ENCODE measurements at regions not wholly inside any gene's neighbourhood (a gene's known extent, or its start where the extent isn't known, plus 50 kb on each side); places are given as distances from the start of the nearest gene placed in this dataset.
"Not testable (repeated sequence)": the region's sequence is repeated elsewhere in the genome, so short reads cannot be mapped to it uniquely, and the experiment has no call there.

GRCh38 chr5:166695326-166695725 is 1596.1 kb upstream of the WWC1 start:
- H3K27ac Mint-ChIP-seq: no peak overlapping the region
- no peaks in the 10 kb centered on the region for H3K36me3 Mint-ChIP-seq
- H3K9me3 Mint-ChIP-seq: peaks cover 10% of the 10 kb centered on the region
- no peak overlapping the region for H3K4me3 Mint-ChIP-seq
- H3K4me1 Mint-ChIP-seq: no peaks in the 10 kb centered on the region
- H3K27me3 Mint-ChIP-seq: no peaks in the 10 kb centered on the region

- H3K27ac Mint-ChIP-seq: no peak overlapping the region
- no peaks in the 10 kb centered on the region for H3K27me3 Mint-ChIP-seq
- peaks cover 12% of the 10 kb centered on the region for H3K9me3 Mint-ChIP-seq
Measured at GRCh38 chr5:166708291-166708690, 1583.2 kb upstream of the WWC1 start.

GRCh38 chr5:166709691-166710090 is 1581.8 kb upstream of the WWC1 start:
- Mint-ChIP-seq H3K4me1 (no peaks in the 10 kb centered on the region), H3K27me3 (no peaks in the 10 kb centered on the region), H3K27ac (no peak overlapping the region), H3K9me3 (peaks cover 7% of the 10 kb centered on the region), H3K36me3 (peaks cover 2% of the 10 kb centered on the region), H3K4me3 (no peak overlapping the region)

More at GRCh38 chr5:166708291-166708690, 1583.2 kb upstream of the WWC1 start:
- H3K4me1 Mint-ChIP-seq: no peaks in the 10 kb centered on the region
- no peak overlapping the region for H3K4me3 Mint-ChIP-seq
- H3K36me3 Mint-ChIP-seq: peaks cover 2% of the 10 kb centered on the region

GRCh38 chr5:166710271-166710670 is 1581.2 kb upstream of the WWC1 start:
- Mint-ChIP-seq H3K4me1 (no peaks in the 10 kb centered on the region), H3K36me3 (peaks cover 2% of the 10 kb centered on the region), H3K4me3 (no peak overlapping the region)

GRCh38 chr5:166712447-166713185 is 1578.8 kb upstream of the WWC1 start:
- H3K27me3 Mint-ChIP-seq: no peaks in the 10 kb centered on the region
- H3K4me1 Mint-ChIP-seq: no peaks in the 10 kb centered on the region
- H3K27ac Mint-ChIP-seq: no peak overlapping the region
- no peaks in the 10 kb centered on the region for H3K36me3 Mint-ChIP-seq
- H3K9me3 Mint-ChIP-seq: no peaks in the 10 kb centered on the region
- H3K4me3 Mint-ChIP-seq: no peak overlapping the region

More at GRCh38 chr5:166710271-166710670, 1581.2 kb upstream of the WWC1 start:
- Mint-ChIP-seq H3K27ac (no peak overlapping the region), H3K9me3 (peaks cover 7% of the 10 kb centered on the region), H3K27me3 (no peaks in the 10 kb centered on the region)

- H3K4me3 Mint-ChIP-seq: no peak overlapping the region
- no peak overlapping the region for H3K27ac Mint-ChIP-seq
- H3K27me3 Mint-ChIP-seq: no peaks in the 10 kb centered on the region
- no peaks in the 10 kb centered on the region for H3K36me3 Mint-ChIP-seq
- H3K4me1 Mint-ChIP-seq: no peaks in the 10 kb centered on the region
- H3K9me3 Mint-ChIP-seq: no peaks in the 10 kb centered on the region
Measured at GRCh38 chr5:166713295-166713694, 1578.2 kb upstream of the WWC1 start.

GRCh38 chr5:166716856-166717492 is 1574.5 kb upstream of the WWC1 start:
- Mint-ChIP-seq H3K4me1 (no peaks in the 10 kb centered on the region), H3K27me3 (no peaks in the 10 kb centered on the region), H3K36me3 (no peaks in the 10 kb centered on the region), H3K9me3 (no peaks in the 10 kb centered on the region), H3K4me3 (no peak overlapping the region), H3K27ac (no peak overlapping the region)

- H3K9me3 Mint-ChIP-seq: no peaks in the 10 kb centered on the region
- no peaks in the 10 kb centered on the region for H3K27me3 Mint-ChIP-seq
- no peaks in the 10 kb centered on the region for H3K4me1 Mint-ChIP-seq
- no peak overlapping the region for H3K4me3 Mint-ChIP-seq
- H3K27ac Mint-ChIP-seq: no peak overlapping the region
- H3K36me3 Mint-ChIP-seq: no peaks in the 10 kb centered on the region
Measured at GRCh38 chr5:166719991-166720390, 1571.5 kb upstream of the WWC1 start.

GRCh38 chr5:166722939-166723338 is 1568.5 kb upstream of the WWC1 start:
- no peaks in the 10 kb centered on the region for H3K36me3 Mint-ChIP-seq
- no peak overlapping the region for H3K27ac Mint-ChIP-seq
- H3K27me3 Mint-ChIP-seq: no peaks in the 10 kb centered on the region
- no peaks in the 10 kb centered on the region for H3K9me3 Mint-ChIP-seq
- no peak overlapping the region for H3K4me3 Mint-ChIP-seq
- no peaks in the 10 kb centered on the region for H3K4me1 Mint-ChIP-seq

GRCh38 chr5:166724284-166724683 is 1567.2 kb upstream of the WWC1 start:
- Mint-ChIP-seq H3K27me3 (no peaks in the 10 kb centered on the region), H3K36me3 (no peaks in the 10 kb centered on the region), H3K9me3 (no peaks in the 10 kb centered on the region), H3K4me3 (no peak overlapping the region), H3K27ac (no peak overlapping the region), H3K4me1 (no peaks in the 10 kb centered on the region)

GRCh38 chr5:166725593-166725992 is 1565.9 kb upstream of the WWC1 start:
- no peak overlapping the region for H3K4me3 Mint-ChIP-seq
- H3K9me3 Mint-ChIP-seq: no peaks in the 10 kb centered on the region
- no peaks in the 10 kb centered on the region for H3K27me3 Mint-ChIP-seq
- no peaks in the 10 kb centered on the region for H3K4me1 Mint-ChIP-seq
- H3K27ac Mint-ChIP-seq: no peak overlapping the region
- no peaks in the 10 kb centered on the region for H3K36me3 Mint-ChIP-seq

- no peaks in the 10 kb centered on the region for H3K9me3 Mint-ChIP-seq
- H3K27me3 Mint-ChIP-seq: no peaks in the 10 kb centered on the region
- no peak overlapping the region for H3K4me3 Mint-ChIP-seq
- H3K36me3 Mint-ChIP-seq: no peaks in the 10 kb centered on the region
- no peaks in the 10 kb centered on the region for H3K4me1 Mint-ChIP-seq
- no peak overlapping the region for H3K27ac Mint-ChIP-seq
Measured at GRCh38 chr5:166726406-166726805, 1565.0 kb upstream of the WWC1 start.

- not testable (repeated sequence) for H3K36me3 Mint-ChIP-seq, H3K4me3 Mint-ChIP-seq, H3K27ac Mint-ChIP-seq, H3K27me3 Mint-ChIP-seq, H3K4me1 Mint-ChIP-seq, H3K9me3 Mint-ChIP-seq
Measured at GRCh38 chr5:166742951-166743350, 1548.5 kb upstream of the WWC1 start.

GRCh38 chr5:166746506-166746905 is 1544.9 kb upstream of the WWC1 start:
- no peak overlapping the region for H3K27ac Mint-ChIP-seq
- H3K36me3 Mint-ChIP-seq: no peaks in the 10 kb centered on the region
- no peaks in the 10 kb centered on the region for H3K4me1 Mint-ChIP-seq
- no peaks in the 10 kb centered on the region for H3K27me3 Mint-ChIP-seq
- H3K4me3 Mint-ChIP-seq: no peak overlapping the region
- peaks cover 6% of the 10 kb centered on the region for H3K9me3 Mint-ChIP-seq

- no peak overlapping the region for H3K4me3 Mint-ChIP-seq
- no peaks in the 10 kb centered on the region for H3K36me3 Mint-ChIP-seq
- H3K27ac Mint-ChIP-seq: no peak overlapping the region
- H3K9me3 Mint-ChIP-seq: peaks cover 6% of the 10 kb centered on the region
- H3K4me1 Mint-ChIP-seq: no peaks in the 10 kb centered on the region
- no peaks in the 10 kb centered on the region for H3K27me3 Mint-ChIP-seq
Measured at GRCh38 chr5:166750376-166750775, 1541.1 kb upstream of the WWC1 start.

- Mint-ChIP-seq H3K27me3 (no peaks in the 10 kb centered on the region), H3K4me3 (no peak overlapping the region), H3K27ac (no peak overlapping the region), H3K4me1 (no peaks in the 10 kb centered on the region), H3K36me3 (no peaks in the 10 kb centered on the region), H3K9me3 (no peaks in the 10 kb centered on the region)
Measured at GRCh38 chr5:166758151-166758550, 1533.3 kb upstream of the WWC1 start.
